H1 (cell line): ENCODE measurements at regions not wholly inside any gene's neighbourhood (a gene's known extent, or its start where the extent isn't known, plus 50 kb on each side); places are given as distances from the start of the nearest gene placed in this dataset.

ENCODE experiments used
- CTCF ChIA-PET: fragments of 300-600 bp; sonication (Branson Sonifier 250); formaldehyde crosslinking; loops from one replicate; lab custom pipeline; 2021; ENCODE audit not compliant: partially characterized antibody; lab: Charles Lee
- POLR2A ChIA-PET: fragments of 300-600 bp; sonication (Branson Sonifier 250); formaldehyde crosslinking; loops from one replicate; lab custom pipeline; 2021; ENCODE audit warnings: inconsistent platforms; ENCODE audit not compliant: partially characterized antibody; lab: Charles Lee
- DNase-seq, 2 experiments: peaks; one replicate each; pipeline versions ENCODE4 v3.0.0 to v3.0.0-alpha.2; 2010 to 2022; ENCODE audit warnings: low spot score in 2 of 2, low read depth in 1 of 2, mixed read lengths in 1 of 2
- FAIRE-seq: peaks from 2 replicates; lab custom pipeline; 2011; peaks lifted over from hg19 to GRCh38; lab: Jason Lieb, UNC
- H2AFZ ChIP-seq: 2 replicates; pipeline ENCODE4 v1.8.1; 2012; ENCODE audit warnings: low read length, inconsistent platforms
- H2AK5ac ChIP-seq: 2 replicates; pipeline ENCODE4 v1.6.1; 2013; ENCODE audit warnings: low read depth, low read length
- H2BK120ac ChIP-seq: replicated peaks from 2 replicates; pipeline ENCODE3; 2013; ENCODE audit warnings: low read depth, low read length, inconsistent platforms
- H2BK12ac ChIP-seq: 2 replicates; pipeline ENCODE4 v1.6.1; 2013; ENCODE audit warnings: low read depth, low read length
- H2BK15ac ChIP-seq: 2 replicates; pipeline ENCODE4 v1.6.1; 2013; ENCODE audit warnings: low read length
- H2BK20ac ChIP-seq: 2 replicates; pipeline ENCODE4 v1.6.1; 2013; ENCODE audit warnings: low read length
- H2BK5ac ChIP-seq: 2 replicates; pipeline ENCODE4 v1.6.1; 2013; ENCODE audit warnings: low read depth, low read length
- H3K14ac ChIP-seq: 2 replicates; pipeline ENCODE4 v1.6.1; 2013; ENCODE audit warnings: inconsistent platforms; ENCODE audit not compliant: insufficient read length
- H3K18ac ChIP-seq: 2 replicates; pipeline ENCODE4 v1.6.1; 2013; ENCODE audit warnings: low read length; ENCODE audit errors: extremely low read depth
- H3K23ac ChIP-seq: 2 replicates; pipeline ENCODE4 v1.6.1; 2013; ENCODE audit warnings: inconsistent platforms; ENCODE audit not compliant: insufficient read length
- H3K23me2 ChIP-seq: 2 replicates; pipeline ENCODE4 v1.6.1; 2013; ENCODE audit warnings: low read depth, low read length
- H3K27ac ChIP-seq: 2 replicates; pipeline ENCODE4 v1.6.1; 2011; ENCODE audit warnings: low read depth, low read length, inconsistent platforms
- H3K27me3 ChIP-seq, 4 experiments: replicated peaks in 1 of 4; 1 replicate in 1 of 4; 2 replicates in 3 of 4; pipeline versions ENCODE4 v1.6.1 to v1.8.1; 2011 to 2013; ENCODE audit warnings: low read length in 3 of 4, mild to moderate bottlenecking in 3 of 4, inconsistent platforms in 2 of 4, mixed read lengths in 2 of 4, moderate library complexity in 1 of 4; ENCODE audit not compliant: control insufficient read depth in 3 of 4, insufficient read depth in 3 of 4; ENCODE audit errors: extremely low read depth in 1 of 4
- H3K36me3 ChIP-seq, 4 experiments: 2 replicates each; pipeline versions ENCODE4 v1.6.1 to v1.8.1; 2011 to 2013; ENCODE audit warnings: mild to moderate bottlenecking in 4 of 4, low read length in 3 of 4, moderate library complexity in 2 of 4, control low read depth in 1 of 4, inconsistent platforms in 1 of 4; ENCODE audit not compliant: insufficient read depth in 4 of 4, control insufficient read depth in 2 of 4
- H3K4ac ChIP-seq: replicated peaks from 2 replicates; pipeline ENCODE3; 2013; ENCODE audit warnings: low read length, low read depth, mixed read lengths, inconsistent platforms; ENCODE audit not compliant: insufficient read length
- H3K4me1 ChIP-seq, 4 experiments: replicated peaks in 1 of 4; 1 replicate in 1 of 4; 2 replicates in 3 of 4; pipeline versions ENCODE4 v1.6.1 to v1.8.1; 2011 to 2013; ENCODE audit warnings: low read length in 3 of 4, inconsistent platforms in 2 of 4, mixed read lengths in 1 of 4; ENCODE audit not compliant: insufficient read depth in 4 of 4, control insufficient read depth in 3 of 4
- H3K4me2 ChIP-seq, 2 experiments: 2 replicates each; pipeline versions ENCODE4 v1.6.1 to v1.8.1; 2011 to 2013; ENCODE audit warnings: low read depth in 2 of 2, low read length in 2 of 2, control low read depth in 1 of 2, inconsistent platforms in 1 of 2, mild to moderate bottlenecking in 1 of 2; ENCODE audit not compliant: insufficient read depth in 1 of 2
- H3K4me3 ChIP-seq, 4 experiments: fragments of 200-600, 300-600 bp in 1 of 4; sonication (generic), shearing (Covaris generic), sonication (Bioruptor Twin) in 1 of 4; 2 replicates each; pipeline versions ENCODE4 v1.5.1 to v1.8.1; 2011 to 2016; ENCODE audit warnings: low read length in 4 of 4, low read depth in 3 of 4, control low read depth in 2 of 4, inconsistent platforms in 2 of 4, mild to moderate bottlenecking in 2 of 4, mixed read lengths in 1 of 4, moderate library complexity in 1 of 4; ENCODE audit not compliant: insufficient read depth in 2 of 4; ENCODE audit errors: extremely low read depth in 1 of 4
- H3K56ac ChIP-seq: replicated peaks from 2 replicates; pipeline ENCODE3; 2013; ENCODE audit warnings: low read depth, mild to moderate bottlenecking, mixed read lengths, low read length, inconsistent platforms; ENCODE audit not compliant: insufficient read length
- H3K79me1 ChIP-seq: 2 replicates; pipeline ENCODE4 v1.6.1; 2013; ENCODE audit warnings: low read depth, low read length, control low read depth
- H3K79me2 ChIP-seq, 2 experiments: 2 replicates each; pipeline versions ENCODE4 v1.6.1 to v1.8.1; 2012 to 2013; ENCODE audit warnings: low read length in 2 of 2, mild to moderate bottlenecking in 2 of 2, inconsistent platforms in 1 of 2; ENCODE audit not compliant: insufficient read depth in 2 of 2, control insufficient read depth in 1 of 2
- H3K9ac ChIP-seq, 4 experiments: replicated peaks in 1 of 4; 1 replicate in 1 of 4; 2 replicates in 3 of 4; pipeline versions ENCODE4 v1.6.1 to v1.8.1; 2011 to 2013; ENCODE audit warnings: low read depth in 3 of 4, low read length in 3 of 4, control low read depth in 2 of 4, mild to moderate bottlenecking in 2 of 4, moderate library complexity in 2 of 4, inconsistent platforms in 1 of 4; ENCODE audit errors: extremely low read depth in 1 of 4
- H3K9me3 ChIP-seq, 2 experiments: 2 replicates each; pipeline versions ENCODE4 v1.6.1 to v1.8.1; 2012 to 2013; ENCODE audit warnings: mild to moderate bottlenecking in 2 of 2, moderate library complexity in 2 of 2, control low read depth in 1 of 2, inconsistent platforms in 1 of 2, low read depth in 1 of 2, low read length in 1 of 2, mixed read lengths in 1 of 2; ENCODE audit not compliant: insufficient read depth in 2 of 2
- H4K20me1 ChIP-seq, 2 experiments: replicated peaks in 1 of 2; 2 replicates each; pipeline versions ENCODE3 to v1.8.1; 2011 to 2013; ENCODE audit warnings: inconsistent platforms in 2 of 2, low read length in 2 of 2, mild to moderate bottlenecking in 1 of 2; ENCODE audit not compliant: insufficient read depth in 2 of 2, control insufficient read depth in 1 of 2
- H4K5ac ChIP-seq: 2 replicates; pipeline ENCODE4 v1.6.1; 2013; ENCODE audit warnings: low read length, low read depth, mixed read lengths, inconsistent platforms; ENCODE audit not compliant: insufficient read length
- H4K8ac ChIP-seq: 2 replicates; pipeline ENCODE4 v1.8.0; 2013; ENCODE audit warnings: mild to moderate bottlenecking, moderate library complexity, low read length, inconsistent platforms; ENCODE audit not compliant: insufficient read depth; ENCODE audit errors: extremely low read depth
- H4K91ac ChIP-seq: replicated peaks from 2 replicates; pipeline ENCODE3; 2013; ENCODE audit warnings: low read length, mixed read lengths, inconsistent platforms; ENCODE audit not compliant: insufficient read length
- FOSL1 ChIP-seq: IDR thresholded peaks from 2 replicates; pipeline ENCODE4 v1.6.1; 2011; ENCODE audit warnings: mild to moderate bottlenecking, low read depth, low read length, moderate library complexity; ENCODE audit not compliant: insufficient read depth
- POLR2AphosphoS5 ChIP-seq: IDR thresholded peaks from 2 replicates; pipeline ENCODE4 v1.6.1; 2011; ENCODE audit warnings: low read depth, low read length
- RBBP5 ChIP-seq: IDR thresholded peaks from 2 replicates; pipeline ENCODE4 v1.7.1; 2012; ENCODE audit warnings: low read depth, mild to moderate bottlenecking, inconsistent platforms, low read length, moderate library complexity, borderline replicate concordance
- SP4 ChIP-seq: IDR thresholded peaks from 2 replicates; pipeline ENCODE4 v1.6.1; 2012; ENCODE audit warnings: low read length, inconsistent platforms
- ZNF274 ChIP-seq: IDR thresholded peaks from 2 replicates; pipeline ENCODE4 v1.7.0; 2012; ENCODE audit warnings: low read length, borderline replicate concordance; ENCODE audit errors: extremely low read depth
- WGBS, 2 experiments: shearing (Covaris generic) in 1 of 2; methylation state at CpG; one replicate each; pipeline versions ENCODE4 v1.1.6 to v1.1.7; 2013 to 2015; ENCODE audit warnings: low lambda C conversion rate in 2 of 2, mixed read lengths in 2 of 2, inconsistent platforms in 1 of 2, low coverage in 1 of 2, missing lambda C conversion rate in 1 of 2; ENCODE audit not compliant: insufficient replicate concordance in 2 of 2, insufficient coverage in 1 of 2, insufficient read length in 1 of 2; ENCODE audit errors: extremely low coverage in 1 of 2, missing lambda C conversion rate in 1 of 2; 5-methylcytosine and 5-hydroxymethylcytosine counted together

DNA sequence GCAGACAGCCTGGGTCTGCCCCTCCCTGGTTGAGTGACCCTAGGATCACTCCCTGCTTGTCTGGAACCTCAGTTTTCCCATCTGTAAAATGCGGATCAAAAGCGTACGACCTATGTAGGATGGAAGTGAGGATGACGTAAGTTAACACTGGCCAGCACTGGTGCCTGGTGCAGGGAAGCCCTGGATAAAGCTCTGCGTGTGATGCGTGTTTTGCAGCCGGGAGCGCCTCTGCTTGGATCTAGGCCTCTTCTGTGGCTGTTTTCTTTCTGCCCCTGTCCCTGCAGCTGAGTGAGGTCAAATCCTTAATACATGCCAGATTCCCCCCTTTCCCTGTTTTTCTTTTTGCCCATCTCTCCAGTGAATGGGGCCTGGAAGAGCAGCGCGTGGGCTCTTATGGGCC is 201.5 kb downstream of the RBM19 start:
- no peak overlapping the region for H2BK12ac ChIP-seq
- no peak overlapping the region for H4K91ac ChIP-seq
- H3K14ac ChIP-seq = no peak overlapping the region
- no peaks in the 10 kb centered on the region for H3K9me3 ChIP-seq
- no peak overlapping the region for H3K23ac ChIP-seq
- no peak overlapping the region for H4K5ac ChIP-seq
- H3K27me3 ChIP-seq = no peaks in the 10 kb centered on the region; a peak in 2 of 7 replicates
- TF ChIP-seq POLR2AphosphoS5 (no peak), RBBP5 (no peak), FOSL1 (no peak), SP4 (no peak), ZNF274 (no peak)
- peaks cover 0 to 4% of the 10 kb centered on the region in 2 experiments for H4K20me1 ChIP-seq
- no peaks in the 10 kb centered on the region for H3K79me1 ChIP-seq
- H2AFZ ChIP-seq = no peak overlapping the region
- ChIA-PET POLR2A (no interaction called here), CTCF (interaction anchor here (0.7 to 1.7 kb wide), 3 partner anchors 15 to 206 kb away, joined by 3 to 4 read pairs (median 3); no protein-coding TSS in a partner anchor)
- H2BK20ac ChIP-seq = no peak overlapping the region
- H3K27ac ChIP-seq = no peak overlapping the region
- FAIRE-seq (no peak), DNase-seq (no peak)
- H3K56ac ChIP-seq = no peak overlapping the region
- H3K4me2 ChIP-seq = no peak overlapping the region
- H3K18ac ChIP-seq = no peak overlapping the region
- no peak overlapping the region for H4K8ac ChIP-seq
- no peak overlapping the region for H3K9ac ChIP-seq
- no peak overlapping the region for H2BK120ac ChIP-seq
- peak overlapping the region; percentile 12; the same call in 1 of the 2 replicates for H2BK15ac ChIP-seq
- H3K79me2 ChIP-seq = no peaks in the 10 kb centered on the region
- no peaks in the 10 kb centered on the region for H3K36me3 ChIP-seq
- no peak overlapping the region for H2BK5ac ChIP-seq
- H3K4me1 ChIP-seq = peaks cover 0 to 5% (median 2%) of the 10 kb centered on the region in 4 experiments; a peak in 4 of 7 replicates
- WGBS, 2 experiments = 96% methylated on average over 10 of the region's 10 CpGs; no CpG with 5 or more reads in 1 of the 2 experiments
- no peaks in the 10 kb centered on the region for H3K23me2 ChIP-seq
- no peak overlapping the region for H3K4ac ChIP-seq
- H2AK5ac ChIP-seq = no peak overlapping the region
- H3K4me3 ChIP-seq = no peak overlapping the region
